ENCODE measurements at regions not wholly inside any gene's neighbourhood (a gene's known extent, or its start where the extent isn't known, plus 50 kb on each side); places are given as distances from the start of the nearest gene placed in this dataset.

GRCh38 chr2:145041706-145042105 is 521.8 kb upstream of the ZEB2 start:
- TF ChIP-seq EP300 (IDR thresholded peaks at IDR 0.05) (no peak), POLR2AphosphoS5 (IDR thresholded peaks at IDR 0.05) (no peak), CTCF (IDR thresholded peaks at IDR 0.05) (no peak)
- Histone ChIP-seq H3K27ac (no peak overlapping the region), H3K9me3 (no peaks in the 10 kb centered on the region), H3K4me3 (no peak overlapping the region), H3K27me3 (no peaks in the 10 kb centered on the region), H3K36me3 (no peaks in the 10 kb centered on the region), H3K4me1 (no peaks in the 10 kb centered on the region)
- no peak for DNase-seq
- intact Hi-C loops (cut with DNase I), result no loop called here

- Histone ChIP-seq H3K27ac (no peak overlapping the region), H3K9me3 (no peaks in the 10 kb centered on the region), H3K36me3 (no peaks in the 10 kb centered on the region), H3K27me3 (no peaks in the 10 kb centered on the region), H3K4me3 (no peak overlapping the region), H3K4me1 (no peaks in the 10 kb centered on the region)
- DNase-seq, result no peak
- 71 to 81% methylated on average over 1 of the region's 1 CpG for WGBS, 2 donors
- TF ChIP-seq CTCF (IDR thresholded peaks at IDR 0.05) (no peak), POLR2A (IDR thresholded peaks at IDR 0.05) (no peak), EP300 (IDR thresholded peaks at IDR 0.05) (no peak), POLR2AphosphoS5 (IDR thresholded peaks at IDR 0.05) (no peak)
- intact Hi-C loops (cut with DNase I), result no loop called here
These were observed 520.5 kb upstream of the ZEB2 start for GRCh38 chr2:145040433-145040832.

- no peak overlapping the region for H3K4me3 ChIP-seq
- H3K4me1 ChIP-seq, result no peaks in the 10 kb centered on the region
- no peaks in the 10 kb centered on the region for H3K36me3 ChIP-seq
- H3K9me3 ChIP-seq, result no peaks in the 10 kb centered on the region
- intact Hi-C loops (cut with DNase I), result no loop called here
- peak overlapping the region in 2 of 4 donors; percentile 3 to 22 for H3K27ac ChIP-seq
- peak; percentile 55 for DNase-seq
- TF ChIP-seq POLR2AphosphoS5 (IDR thresholded peaks at IDR 0.05), result no peak
- H3K27me3 ChIP-seq, result no peaks in the 10 kb centered on the region
- 56 to 74% methylated on average over 6 of the region's 6 CpGs for WGBS, 2 donors
These were observed 518.2 kb upstream of the ZEB2 start for GRCh38 chr2:145038041-145038525.

GRCh38 chr2:145036421-145037011 is 516.6 kb upstream of the ZEB2 start:
- TF ChIP-seq POLR2AphosphoS5 (IDR thresholded peaks at IDR 0.05) (no peak), CTCF (IDR thresholded peaks at IDR 0.05) (no peak), POLR2A (IDR thresholded peaks at IDR 0.05) (no peak), EP300 (IDR thresholded peaks at IDR 0.05) (no peak)
- Histone ChIP-seq H3K36me3 (no peaks in the 10 kb centered on the region), H3K27me3 (no peaks in the 10 kb centered on the region), H3K27ac (peak overlapping the region in 1 of 4 donors; percentile 0), H3K9me3 (no peaks in the 10 kb centered on the region), H3K4me1 (no peaks in the 10 kb centered on the region), H3K4me3 (no peak overlapping the region)
- 71 to 84% methylated on average over 6 of the region's 6 CpGs for WGBS, 2 donors
- no peak for DNase-seq
- intact Hi-C loops (cut with DNase I), result no loop called here

- intact Hi-C loops (cut with DNase I), result no loop called here
- Histone ChIP-seq H3K27me3 (no peaks in the 10 kb centered on the region), H3K4me1 (no peaks in the 10 kb centered on the region), H3K4me3 (no peak overlapping the region), H3K36me3 (no peaks in the 10 kb centered on the region), H3K27ac (no peak overlapping the region), H3K9me3 (no peaks in the 10 kb centered on the region)
- TF ChIP-seq EP300 (IDR thresholded peaks at IDR 0.05) (no peak), POLR2AphosphoS5 (IDR thresholded peaks at IDR 0.05) (no peak), CTCF (IDR thresholded peaks at IDR 0.05) (no peak), POLR2A (IDR thresholded peaks at IDR 0.05) (no peak)
- no peak for DNase-seq
- WGBS, 2 donors, result 88 to 96% methylated on average over 1 of the region's 1 CpG
These were observed 514.6 kb upstream of the ZEB2 start for GRCh38 chr2:145034511-145034910.

Data from sigmoid colon (tissue), 6 donors.